ENCODE measurements at regions not wholly inside any gene's neighbourhood (a gene's known extent, or its start where the extent isn't known, plus 50 kb on each side); places are given as distances from the start of the nearest gene placed in this dataset.

- WGBS, 4 donors, result 82 to 90% (median 84%) methylated on average over 6 of the region's 6 CpGs
- no peak for DNase-seq
Measured at GRCh38 chr2:10973766-10974165, 62.0 kb downstream of the KCNF1 start.

GRCh38 chr2:10977003-10977402, 65.3 kb downstream of the KCNF1 start:
- H3K4me1 ChIP-seq (replicated peaks in 1 of 2), result no peaks in the 10 kb centered on the region
- H3K27ac ChIP-seq, result no peak overlapping the region
- DNase-seq, result no peak
- TF ChIP-seq, protein P1, sequence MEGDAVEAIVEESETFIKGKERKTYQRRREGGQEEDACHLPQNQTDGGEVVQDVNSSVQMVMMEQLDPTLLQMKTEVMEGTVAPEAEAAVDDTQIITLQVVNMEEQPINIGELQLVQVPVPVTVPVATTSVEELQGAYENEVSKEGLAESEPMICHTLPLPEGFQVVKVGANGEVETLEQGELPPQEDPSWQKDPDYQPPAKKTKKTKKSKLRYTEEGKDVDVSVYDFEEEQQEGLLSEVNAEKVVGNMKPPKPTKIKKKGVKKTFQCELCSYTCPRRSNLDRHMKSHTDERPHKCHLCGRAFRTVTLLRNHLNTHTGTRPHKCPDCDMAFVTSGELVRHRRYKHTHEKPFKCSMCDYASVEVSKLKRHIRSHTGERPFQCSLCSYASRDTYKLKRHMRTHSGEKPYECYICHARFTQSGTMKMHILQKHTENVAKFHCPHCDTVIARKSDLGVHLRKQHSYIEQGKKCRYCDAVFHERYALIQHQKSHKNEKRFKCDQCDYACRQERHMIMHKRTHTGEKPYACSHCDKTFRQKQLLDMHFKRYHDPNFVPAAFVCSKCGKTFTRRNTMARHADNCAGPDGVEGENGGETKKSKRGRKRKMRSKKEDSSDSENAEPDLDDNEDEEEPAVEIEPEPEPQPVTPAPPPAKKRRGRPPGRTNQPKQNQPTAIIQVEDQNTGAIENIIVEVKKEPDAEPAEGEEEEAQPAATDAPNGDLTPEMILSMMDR (IDR thresholded peaks at IDR 0.05), result no peak
- no peak for TF ChIP-seq POLR2A (IDR thresholded peaks at IDR 0.05)
- intact Hi-C loops (cut with DNase I), result no loop called here
- no peak overlapping the region for H3K4me3 ChIP-seq
- H3K27me3 ChIP-seq, result no peaks in the 10 kb centered on the region
- no peaks in the 10 kb centered on the region for H3K36me3 ChIP-seq (replicated peaks in 1 of 2)
- WGBS, 4 donors, result 25 to 38% (median 35%) methylated on average over 9 of the region's 9 CpGs
- H3K9me3 ChIP-seq (replicated peaks in 1 of 3), result no peaks in the 10 kb centered on the region

More at GRCh38 chr2:10973766-10974165, 62.0 kb downstream of the KCNF1 start:
- no peaks in the 10 kb centered on the region for H3K9me3 ChIP-seq (replicated peaks in 1 of 3)
- intact Hi-C loops (cut with DNase I), result no loop called here
- H3K4me1 ChIP-seq (replicated peaks in 1 of 2), result no peaks in the 10 kb centered on the region
- H3K27ac ChIP-seq, result no peak overlapping the region
- H3K27me3 ChIP-seq, result no peaks in the 10 kb centered on the region
- TF ChIP-seq, protein P1 (IDR thresholded peaks at IDR 0.05), result no peak
- TF ChIP-seq POLR2A (IDR thresholded peaks at IDR 0.05), result no peak
- H3K4me3 ChIP-seq, result no peak overlapping the region
- H3K36me3 ChIP-seq (replicated peaks in 1 of 2), result no peaks in the 10 kb centered on the region

- WGBS, 4 donors, result 53 to 66% (median 61%) methylated on average over 7 of the region's 7 CpGs
- no peaks in the 10 kb centered on the region for H3K27me3 ChIP-seq
- no peaks in the 10 kb centered on the region for H3K4me1 ChIP-seq (replicated peaks in 1 of 2)
- TF ChIP-seq POLR2A (IDR thresholded peaks at IDR 0.05), result no peak
- TF ChIP-seq, protein P1 (IDR thresholded peaks at IDR 0.05), result no peak
- H3K4me3 ChIP-seq, result no peak overlapping the region
- intact Hi-C loops (cut with DNase I), result no loop called here
- DNase-seq, result no peak
- no peaks in the 10 kb centered on the region for H3K36me3 ChIP-seq (replicated peaks in 1 of 2)
- H3K9me3 ChIP-seq (replicated peaks in 1 of 3), result no peaks in the 10 kb centered on the region
- no peak overlapping the region for H3K27ac ChIP-seq
Measured at GRCh38 chr2:10977621-10978020, 65.9 kb downstream of the KCNF1 start.

DNA sequence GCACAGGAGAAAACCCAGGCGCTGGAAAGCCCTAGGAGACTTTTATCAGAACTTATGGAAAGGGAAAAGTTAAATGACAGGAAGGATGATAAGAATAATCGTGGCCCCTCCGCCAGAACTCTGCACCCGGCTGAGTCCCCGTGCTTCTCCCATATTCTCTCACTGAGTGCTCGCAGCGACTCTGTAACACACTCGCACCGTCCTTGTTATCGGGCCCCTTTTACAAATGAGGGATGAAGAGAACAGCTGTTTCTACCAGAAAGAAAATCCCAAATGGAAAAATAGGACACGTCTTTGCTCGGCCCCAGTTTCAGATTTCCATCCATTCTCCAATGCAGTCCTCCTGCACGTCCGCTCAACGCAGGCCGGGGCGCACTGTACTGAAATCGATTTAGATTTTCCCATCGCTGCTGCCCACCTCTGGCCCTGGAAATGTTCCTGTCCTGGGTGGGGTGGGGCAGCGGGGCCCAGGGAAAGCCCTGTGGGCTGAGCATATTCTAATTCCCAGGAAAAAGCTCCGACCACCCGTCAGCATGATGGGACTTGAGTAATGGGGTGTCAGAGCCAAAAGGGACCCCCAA, 66.4 kb downstream of the KCNF1 start:
- H3K4me1 ChIP-seq (replicated peaks in 1 of 2), result no peaks in the 10 kb centered on the region
- H3K36me3 ChIP-seq (replicated peaks in 1 of 2), result no peaks in the 10 kb centered on the region
- DNase-seq, result no peak
- WGBS, 4 donors, result 79 to 82% (median 81%) methylated on average over 22 of the region's 22 CpGs
- no peaks in the 10 kb centered on the region for H3K27me3 ChIP-seq
- H3K9me3 ChIP-seq (replicated peaks in 1 of 3), result no peaks in the 10 kb centered on the region
- TF ChIP-seq, protein P1 (IDR thresholded peaks at IDR 0.05), result no peak
- TF ChIP-seq POLR2A (IDR thresholded peaks at IDR 0.05), result no peak
- no peak overlapping the region for H3K4me3 ChIP-seq
- intact Hi-C loops (cut with DNase I), result no loop called here
- H3K27ac ChIP-seq, result no peak overlapping the region

Measured in adrenal gland (tissue), 9 donors.